ENCODE measurements at regions not wholly inside any gene's neighbourhood (a gene's known extent, or its start where the extent isn't known, plus 50 kb on each side); places are given as distances from the start of the nearest gene placed in this dataset.

DNA sequence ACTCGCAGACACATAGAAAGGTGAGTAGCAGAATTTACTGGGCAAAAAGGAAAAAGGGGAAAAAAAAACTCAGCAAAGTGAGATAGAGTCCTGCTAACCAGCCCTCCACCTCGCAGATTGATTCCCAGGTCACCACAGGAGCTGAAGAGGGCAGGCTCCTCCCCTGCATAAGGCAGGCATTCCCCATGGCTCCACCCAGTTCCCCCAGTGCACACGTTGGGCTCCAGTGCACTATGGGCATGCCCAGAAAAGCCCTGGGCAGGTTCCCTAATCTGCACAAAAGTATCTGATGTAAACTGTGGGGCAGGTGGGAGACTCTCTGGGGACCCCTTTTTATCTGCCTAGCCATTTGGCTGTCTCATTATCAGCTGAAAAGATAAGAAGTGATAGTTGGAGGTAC is 461.2 kb upstream of the TMEFF2 start:
- Histone ChIP-seq H3K9me3 (ENCODE audit: low read length) (no peaks in the 10 kb centered on the region), H3K36me3 (ENCODE audit: low read depth, low read length) (no peaks in the 10 kb centered on the region), H3K4me2 (ENCODE audit: low read length) (no peak overlapping the region), H3K4me3 (ENCODE audit: low read length) (no peak overlapping the region), H3F3A (ENCODE audit: low read length, unreplicated experiment) (no peaks in the 10 kb centered on the region), H3K79me2 (ENCODE audit: low read length) (no peaks in the 10 kb centered on the region), H3K9me2 (replicated peaks; ENCODE audit: low read length) (no peaks in the 10 kb centered on the region), H3K4me1 (ENCODE audit: insufficient read depth, low read length) (no peaks in the 10 kb centered on the region), H3K27ac (ENCODE audit: low read length) (no peak overlapping the region), H3K27me3 (ENCODE audit: low read length) (no peaks in the 10 kb centered on the region), H2AFZ (ENCODE audit: low read length) (no peak overlapping the region), H3K9ac (ENCODE audit: low read length) (no peak overlapping the region), H4K20me1 (ENCODE audit: low read length) (no peaks in the 10 kb centered on the region)
- intact Hi-C loops (cut with micrococcal nuclease): no loop called here
- no peak for ATAC-seq
- no TSS peak for BruUV-seq (replicated peaks)
- POLR2A ChIA-PET (ENCODE audit: unreplicated experiment): no interaction called here
- DNase-seq: no peak
- TF ChIP-seq, protein P1, sequence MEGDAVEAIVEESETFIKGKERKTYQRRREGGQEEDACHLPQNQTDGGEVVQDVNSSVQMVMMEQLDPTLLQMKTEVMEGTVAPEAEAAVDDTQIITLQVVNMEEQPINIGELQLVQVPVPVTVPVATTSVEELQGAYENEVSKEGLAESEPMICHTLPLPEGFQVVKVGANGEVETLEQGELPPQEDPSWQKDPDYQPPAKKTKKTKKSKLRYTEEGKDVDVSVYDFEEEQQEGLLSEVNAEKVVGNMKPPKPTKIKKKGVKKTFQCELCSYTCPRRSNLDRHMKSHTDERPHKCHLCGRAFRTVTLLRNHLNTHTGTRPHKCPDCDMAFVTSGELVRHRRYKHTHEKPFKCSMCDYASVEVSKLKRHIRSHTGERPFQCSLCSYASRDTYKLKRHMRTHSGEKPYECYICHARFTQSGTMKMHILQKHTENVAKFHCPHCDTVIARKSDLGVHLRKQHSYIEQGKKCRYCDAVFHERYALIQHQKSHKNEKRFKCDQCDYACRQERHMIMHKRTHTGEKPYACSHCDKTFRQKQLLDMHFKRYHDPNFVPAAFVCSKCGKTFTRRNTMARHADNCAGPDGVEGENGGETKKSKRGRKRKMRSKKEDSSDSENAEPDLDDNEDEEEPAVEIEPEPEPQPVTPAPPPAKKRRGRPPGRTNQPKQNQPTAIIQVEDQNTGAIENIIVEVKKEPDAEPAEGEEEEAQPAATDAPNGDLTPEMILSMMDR (conservative IDR thresholded peaks at IDR 0.05; ENCODE audit: low read depth, low read length): no peak
- CTCF ChIA-PET: no interaction called here

DNA sequence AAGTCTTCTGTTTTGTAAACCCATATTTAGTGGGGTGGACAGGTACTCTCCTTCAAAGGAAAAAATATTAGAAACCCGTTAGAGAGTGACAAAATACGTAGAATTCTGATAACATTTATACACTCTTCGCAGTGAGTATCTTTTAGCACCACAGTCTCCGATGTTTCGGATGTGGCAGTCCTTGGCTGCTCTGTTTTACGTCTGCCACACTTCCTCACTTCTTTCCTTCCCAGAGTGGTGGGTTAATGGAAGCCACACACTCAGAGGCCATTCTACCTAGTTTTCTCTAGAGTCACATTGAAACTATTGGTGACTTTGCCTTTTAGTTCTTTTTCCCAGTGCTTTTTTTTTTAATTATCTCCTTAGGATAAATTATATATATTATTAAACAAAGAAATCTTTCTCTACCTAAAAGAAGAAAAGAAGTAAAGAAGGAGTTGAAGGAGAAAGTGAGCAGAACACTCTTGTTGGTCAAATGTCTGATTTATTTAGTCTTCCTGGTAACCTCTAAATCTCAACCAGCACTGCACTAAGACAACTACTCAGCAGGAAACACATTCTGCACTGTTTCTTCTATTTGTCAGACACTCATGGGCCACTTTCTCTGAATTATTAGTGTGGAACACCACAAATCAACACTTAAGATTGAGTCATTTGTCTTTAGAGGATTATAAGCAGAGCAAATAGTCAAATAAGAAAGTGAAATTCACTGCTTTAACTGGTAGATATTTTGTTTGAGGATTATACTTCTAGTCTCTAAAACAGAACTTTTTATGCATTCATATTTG is 451.3 kb upstream of the TMEFF2 start:
- ChIA-PET POLR2A (ENCODE audit: unreplicated experiment) (no interaction called here), CTCF (no interaction called here)
- H3K79me2 ChIP-seq (ENCODE audit: low read length): no peaks in the 10 kb centered on the region
- H3K9ac ChIP-seq (ENCODE audit: low read length): no peak overlapping the region
- no peaks in the 10 kb centered on the region for H3K9me3 ChIP-seq (ENCODE audit: low read length)
- no peak for DNase-seq
- H2AFZ ChIP-seq (ENCODE audit: low read length): no peak overlapping the region
- H3K4me3 ChIP-seq (ENCODE audit: low read length): no peak overlapping the region
- H3K9me2 ChIP-seq (replicated peaks; ENCODE audit: low read length): no peaks in the 10 kb centered on the region
- intact Hi-C loops (cut with micrococcal nuclease): no loop called here
- H3F3A ChIP-seq (ENCODE audit: low read length, unreplicated experiment): no peaks in the 10 kb centered on the region
- H3K4me2 ChIP-seq (ENCODE audit: low read length): no peak overlapping the region
- no peaks in the 10 kb centered on the region for H3K36me3 ChIP-seq (ENCODE audit: low read depth, low read length)
- no peak overlapping the region for H3K27ac ChIP-seq (ENCODE audit: low read length)
- TF ChIP-seq EZH2 (IDR thresholded peaks at IDR 0.05; ENCODE audit: low read length, unreplicated experiment): no peak
- TF ChIP-seq EZH2phosphoT487 (IDR thresholded peaks at IDR 0.05; ENCODE audit: borderline replicate concordance, low read length): no peak
- TF ChIP-seq, protein P1 (conservative IDR thresholded peaks at IDR 0.05; ENCODE audit: low read depth, low read length): no peak
- no peak; the same call in 1 of the 2 replicates for ATAC-seq
- no peaks in the 10 kb centered on the region for H3K4me1 ChIP-seq (ENCODE audit: insufficient read depth, low read length)
- H4K20me1 ChIP-seq (ENCODE audit: low read length): no peaks in the 10 kb centered on the region
- no TSS peak for BruUV-seq (replicated peaks)
- H3K27me3 ChIP-seq (ENCODE audit: low read length): no peaks in the 10 kb centered on the region

DNA sequence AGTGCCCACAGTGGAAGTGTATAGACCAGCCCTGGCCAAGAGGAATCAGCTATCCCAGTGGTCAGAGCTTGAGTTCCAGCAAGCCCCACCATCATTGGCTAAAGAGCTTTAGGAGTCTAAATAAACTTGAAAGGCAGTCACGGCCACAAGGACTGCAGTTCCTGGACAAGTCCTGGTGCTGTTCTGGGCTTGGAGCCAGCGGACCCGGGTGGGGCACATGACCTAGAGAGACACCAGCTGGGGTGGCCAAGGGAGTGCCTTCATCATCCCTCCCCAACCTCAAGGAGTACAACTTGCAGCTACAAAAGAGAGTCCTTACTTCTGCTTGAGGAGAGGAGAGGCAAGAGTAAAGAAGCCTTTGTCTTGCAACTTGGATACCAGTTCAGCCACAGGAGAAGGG is 439.8 kb upstream of the TMEFF2 start:
- H3K27me3 ChIP-seq (ENCODE audit: low read length): no peaks in the 10 kb centered on the region
- intact Hi-C loops (cut with micrococcal nuclease): no loop called here
- ChIA-PET POLR2A (ENCODE audit: unreplicated experiment) (no interaction called here), CTCF (no interaction called here)
- no peaks in the 10 kb centered on the region for H3K9me2 ChIP-seq (replicated peaks; ENCODE audit: low read length)
- no peak overlapping the region for H3K27ac ChIP-seq (ENCODE audit: low read length)
- no peak overlapping the region for H3K4me2 ChIP-seq (ENCODE audit: low read length)
- TF ChIP-seq, protein P1 (conservative IDR thresholded peaks at IDR 0.05; ENCODE audit: low read depth, low read length): no peak
- TF ChIP-seq EZH2phosphoT487 (IDR thresholded peaks at IDR 0.05; ENCODE audit: borderline replicate concordance, low read length) (no peak), EZH2 (IDR thresholded peaks at IDR 0.05; ENCODE audit: low read length, unreplicated experiment) (no peak)
- H3K4me3 ChIP-seq (ENCODE audit: low read length): no peak overlapping the region
- no peaks in the 10 kb centered on the region for H4K20me1 ChIP-seq (ENCODE audit: low read length)
- DNase-seq (no peak), ATAC-seq (no peak)
- no peaks in the 10 kb centered on the region for H3K36me3 ChIP-seq (ENCODE audit: low read depth, low read length)
- no peaks in the 10 kb centered on the region for H3F3A ChIP-seq (ENCODE audit: low read length, unreplicated experiment)
- no peaks in the 10 kb centered on the region for H3K9me3 ChIP-seq (ENCODE audit: low read length)
- H2AFZ ChIP-seq (ENCODE audit: low read length): no peak overlapping the region
- BruUV-seq (replicated peaks): no TSS peak
- H3K4me1 ChIP-seq (ENCODE audit: insufficient read depth, low read length): no peaks in the 10 kb centered on the region
- H3K9ac ChIP-seq (ENCODE audit: low read length): no peak overlapping the region
- no peaks in the 10 kb centered on the region for H3K79me2 ChIP-seq (ENCODE audit: low read length)
